Left colon (tissue), 2 donors: ENCODE measurements at regions not wholly inside any gene's neighbourhood (a gene's known extent, or its start where the extent isn't known, plus 50 kb on each side); places are given as distances from the start of the nearest gene placed in this dataset.
A peak's percentile ranks its signal among the peaks of the same experiment; 100 is the strongest.

ENCODE experiments used
- ATAC-seq: fragments of 200-7000 bp; cut with Tn5 transposase; one replicate; pipeline ENCODE4 v1.9.1; 2020; ENCODE audit warnings: mild to moderate bottlenecking, moderate library complexity
- DNase-seq, 2 donors: peaks; one replicate each; pipeline ENCODE4 v3.0.0-alpha.2; 2020
- intact Hi-C, 2 donors: fragments of 100-400 bp; cut with DNase I in 1 of 2; cut with micrococcal nuclease in 1 of 2; formaldehyde crosslinking; loops; one replicate each; pipeline versions ENCODE4 v1.11.2 to v1.14.0; 2022; cut with DNase I, micrococcal nuclease
- donor health status: DM: no; HTN: no; CAD: no.
- donor health status: DM: yes; HTN: yes; CAD: no.

- intact Hi-C loops: no loop called here
- ATAC-seq: peak; percentile 96
- DNase-seq: peak; percentile 69 to 94
Measured at GRCh38 chr1:94713472-94714141, 106.5 kb upstream of the SLC44A3 start.

GRCh38 chr1:94709891-94710581 is 110.1 kb upstream of the SLC44A3 start:
- intact Hi-C loops: no loop called here
- ATAC-seq: no peak
- no peak for DNase-seq

GRCh38 chr1:94708811-94709210 is 111.3 kb upstream of the SLC44A3 start:
- DNase-seq: no peak
- ATAC-seq: no peak
- intact Hi-C loops: no loop called here

- ATAC-seq (no peak), DNase-seq (no peak)
- intact Hi-C loops: no loop called here
Measured at GRCh38 chr1:94708299-94708685, 111.9 kb upstream of the SLC44A3 start.

- intact Hi-C loops: no loop called here
- ATAC-seq (no peak), DNase-seq (no peak)
Measured at GRCh38 chr1:94707321-94708298, 112.5 kb upstream of the SLC44A3 start.

GRCh38 chr1:94702442-94702815 is 117.7 kb upstream of the SLC44A3 start:
- ATAC-seq (peak; percentile 23), DNase-seq (no peak)
- intact Hi-C loops: no loop called here

GRCh38 chr1:94701796-94702441 is 118.2 kb upstream of the SLC44A3 start:
- intact Hi-C loops: no loop called here
- ATAC-seq: peak; percentile 65
- DNase-seq: no peak

- DNase-seq (no peak), ATAC-seq (no peak)
- intact Hi-C loops: no loop called here
Measured at GRCh38 chr1:94698759-94699502, 121.2 kb upstream of the SLC44A3 start.

- ATAC-seq: no peak
- intact Hi-C loops: no loop called here
- no peak for DNase-seq
Measured at GRCh38 chr1:94698356-94698755, 121.8 kb upstream of the SLC44A3 start.

- ATAC-seq (no peak), DNase-seq (no peak)
- intact Hi-C loops: no loop called here
Measured at GRCh38 chr1:94697839-94698238, 122.3 kb upstream of the SLC44A3 start.

GRCh38 chr1:94694226-94694915 is 125.8 kb upstream of the SLC44A3 start:
- intact Hi-C loops: no loop called here
- no peak for DNase-seq
- no peak for ATAC-seq

- intact Hi-C loops: no loop called here
- ATAC-seq (no peak), DNase-seq (no peak)
Measured at GRCh38 chr1:94693435-94693834, 126.7 kb upstream of the SLC44A3 start.

GRCh38 chr1:94693029-94693428 is 127.1 kb upstream of the SLC44A3 start:
- ATAC-seq (no peak), DNase-seq (no peak)
- intact Hi-C loops: no loop called here

GRCh38 chr1:94688646-94689045 is 131.5 kb upstream of the SLC44A3 start:
- intact Hi-C loops: no loop called here
- DNase-seq (no peak), ATAC-seq (no peak)

- intact Hi-C loops: no loop called here
- DNase-seq: peak; percentile 37 to 61
- peak; percentile 85 for ATAC-seq
Measured at GRCh38 chr1:94686882-94687281, 133.3 kb upstream of the SLC44A3 start.

GRCh38 chr1:94684690-94685250 is 135.4 kb upstream of the SLC44A3 start:
- intact Hi-C loops: no loop called here
- ATAC-seq (no peak), DNase-seq (no peak)

GRCh38 chr1:94683886-94684285 is 136.3 kb upstream of the SLC44A3 start:
- DNase-seq: no peak
- ATAC-seq: no peak
- intact Hi-C loops: no loop called here

GRCh38 chr1:94680039-94680377 is 138.4 kb upstream of the F3 start:
- intact Hi-C loops: no loop called here
- DNase-seq (no peak), ATAC-seq (no peak)
